Osteocyte (in vitro differentiated cells): ENCODE measurements at regions not wholly inside any gene's neighbourhood (a gene's known extent, or its start where the extent isn't known, plus 50 kb on each side); places are given as distances from the start of the nearest gene placed in this dataset.

Source experiments
- DNase-seq: peaks from one replicate; pipeline ENCODE4 v3.0.0; 2021; ENCODE audit warnings: mixed read lengths; ENCODE audit not compliant: unreplicated experiment; ENCODE audit errors: extremely low spot score
- H3K27ac Mint-ChIP-seq: one replicate; pipeline ENCODE4 v1.8.0; 2021; ENCODE audit warnings: mild to moderate bottlenecking, mixed read lengths; ENCODE audit not compliant: unreplicated experiment
- H3K27me3 Mint-ChIP-seq: one replicate; pipeline ENCODE4 v1.8.0; 2021; ENCODE audit warnings: mixed read lengths; ENCODE audit not compliant: unreplicated experiment
- H3K36me3 Mint-ChIP-seq: one replicate; pipeline ENCODE4 v1.8.0; 2021; ENCODE audit warnings: mixed read lengths; ENCODE audit not compliant: unreplicated experiment
- H3K4me1 Mint-ChIP-seq: one replicate; pipeline ENCODE4 v1.8.0; 2021; ENCODE audit warnings: mixed read lengths; ENCODE audit not compliant: unreplicated experiment
- H3K4me3 Mint-ChIP-seq: one replicate; pipeline ENCODE4 v1.8.0; 2021; ENCODE audit warnings: mild to moderate bottlenecking, moderate library complexity, mixed read lengths; ENCODE audit not compliant: unreplicated experiment
- H3K9me3 Mint-ChIP-seq: one replicate; pipeline ENCODE4 v1.8.0; 2021; ENCODE audit warnings: mixed read lengths; ENCODE audit not compliant: unreplicated experiment
- TF ChIP-seq, protein P1 (sequence below): fragments of 200-600 bp; sonication (generic); IDR thresholded peaks from 2 replicates; pipeline ENCODE4 v1.5.0; 2021; ENCODE audit warnings: antibody characterized with exemption, mild to moderate bottlenecking, moderate library complexity

DNA sequence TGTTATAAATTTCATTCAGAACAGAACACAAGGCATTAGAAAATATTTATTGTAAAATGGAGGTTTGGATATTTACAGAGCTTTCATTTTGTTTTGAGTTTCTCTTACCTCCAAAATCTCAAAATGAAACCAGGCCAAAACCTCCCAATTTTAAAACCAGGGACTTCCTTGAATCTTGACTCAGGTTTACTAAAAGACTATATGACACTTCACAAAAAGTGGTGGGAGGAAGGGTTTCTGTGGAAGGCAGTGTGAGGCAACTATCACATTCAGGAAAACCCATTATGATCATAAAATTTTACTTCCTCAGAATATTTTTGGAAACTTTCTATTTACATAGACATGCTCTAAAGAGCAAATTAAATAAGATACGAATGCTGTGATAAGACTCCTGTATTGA, 205.8 kb upstream of the EOMES start:
- H3K27me3 Mint-ChIP-seq: peaks cover 7% of the 10 kb centered on the region
- no peaks in the 10 kb centered on the region for H3K9me3 Mint-ChIP-seq
- DNase-seq: no peak
- no peaks in the 10 kb centered on the region for H3K4me1 Mint-ChIP-seq
- H3K36me3 Mint-ChIP-seq: no peaks in the 10 kb centered on the region
- H3K27ac Mint-ChIP-seq: no peak overlapping the region
- no peak overlapping the region for H3K4me3 Mint-ChIP-seq
- TF ChIP-seq, protein P1, sequence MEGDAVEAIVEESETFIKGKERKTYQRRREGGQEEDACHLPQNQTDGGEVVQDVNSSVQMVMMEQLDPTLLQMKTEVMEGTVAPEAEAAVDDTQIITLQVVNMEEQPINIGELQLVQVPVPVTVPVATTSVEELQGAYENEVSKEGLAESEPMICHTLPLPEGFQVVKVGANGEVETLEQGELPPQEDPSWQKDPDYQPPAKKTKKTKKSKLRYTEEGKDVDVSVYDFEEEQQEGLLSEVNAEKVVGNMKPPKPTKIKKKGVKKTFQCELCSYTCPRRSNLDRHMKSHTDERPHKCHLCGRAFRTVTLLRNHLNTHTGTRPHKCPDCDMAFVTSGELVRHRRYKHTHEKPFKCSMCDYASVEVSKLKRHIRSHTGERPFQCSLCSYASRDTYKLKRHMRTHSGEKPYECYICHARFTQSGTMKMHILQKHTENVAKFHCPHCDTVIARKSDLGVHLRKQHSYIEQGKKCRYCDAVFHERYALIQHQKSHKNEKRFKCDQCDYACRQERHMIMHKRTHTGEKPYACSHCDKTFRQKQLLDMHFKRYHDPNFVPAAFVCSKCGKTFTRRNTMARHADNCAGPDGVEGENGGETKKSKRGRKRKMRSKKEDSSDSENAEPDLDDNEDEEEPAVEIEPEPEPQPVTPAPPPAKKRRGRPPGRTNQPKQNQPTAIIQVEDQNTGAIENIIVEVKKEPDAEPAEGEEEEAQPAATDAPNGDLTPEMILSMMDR: no peak

DNA sequence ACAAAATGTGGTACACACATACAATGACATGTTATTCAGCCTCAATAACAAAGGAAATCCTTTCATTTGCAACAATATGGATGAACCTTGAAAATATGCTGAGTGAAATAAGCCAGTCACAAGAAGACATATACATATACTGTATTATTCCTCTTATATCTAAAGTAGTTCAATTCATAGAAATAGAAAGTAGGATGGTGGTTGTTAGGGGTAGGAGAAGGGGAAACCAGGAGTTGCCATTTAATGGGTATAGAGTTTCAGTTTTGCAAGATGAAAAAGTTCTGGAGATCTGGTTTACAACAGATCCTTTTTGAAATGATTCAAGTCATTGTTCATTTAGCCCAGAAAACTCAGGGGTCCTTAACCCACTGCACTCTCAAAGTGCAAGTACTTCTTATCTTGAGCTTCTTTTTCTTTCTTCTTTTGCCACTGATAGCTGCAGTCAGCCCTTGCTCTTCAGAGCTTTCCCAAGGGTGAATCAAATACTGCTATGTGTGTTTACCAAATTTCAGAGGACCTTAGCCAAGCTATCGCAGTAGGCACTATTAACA, 208.0 kb upstream of the EOMES start:
- Mint-ChIP-seq H3K4me1 (no peaks in the 10 kb centered on the region), H3K36me3 (no peaks in the 10 kb centered on the region), H3K9me3 (no peaks in the 10 kb centered on the region), H3K4me3 (no peak overlapping the region), H3K27ac (no peak overlapping the region), H3K27me3 (peaks cover 7% of the 10 kb centered on the region)
- DNase-seq: no peak
- TF ChIP-seq, protein P1: no peak

DNA sequence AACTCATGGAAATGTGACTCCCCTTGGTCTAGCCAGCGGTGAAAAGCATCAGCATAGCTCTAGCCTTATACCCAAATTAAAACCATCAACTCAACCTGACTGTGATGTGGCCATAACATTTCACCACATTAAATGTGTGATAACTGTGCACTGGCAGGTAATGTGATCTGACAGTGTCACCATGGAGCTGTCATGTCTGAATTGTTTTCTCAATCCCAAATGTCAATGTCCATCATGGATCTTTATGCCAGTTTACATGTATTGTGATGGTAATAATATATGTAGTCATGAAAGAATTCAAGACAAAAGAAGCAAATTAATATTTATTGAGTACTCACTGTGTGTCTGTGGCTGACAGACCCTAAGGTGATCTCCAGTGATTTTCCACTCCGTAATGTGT, 213.4 kb upstream of the EOMES start:
- no peak overlapping the region for H3K4me3 Mint-ChIP-seq
- peaks cover 6% of the 10 kb centered on the region for H3K27me3 Mint-ChIP-seq
- no peak overlapping the region for H3K27ac Mint-ChIP-seq
- TF ChIP-seq, protein P1: no peak
- H3K4me1 Mint-ChIP-seq: no peaks in the 10 kb centered on the region
- no peak for DNase-seq
- no peaks in the 10 kb centered on the region for H3K9me3 Mint-ChIP-seq
- H3K36me3 Mint-ChIP-seq: no peaks in the 10 kb centered on the region

DNA sequence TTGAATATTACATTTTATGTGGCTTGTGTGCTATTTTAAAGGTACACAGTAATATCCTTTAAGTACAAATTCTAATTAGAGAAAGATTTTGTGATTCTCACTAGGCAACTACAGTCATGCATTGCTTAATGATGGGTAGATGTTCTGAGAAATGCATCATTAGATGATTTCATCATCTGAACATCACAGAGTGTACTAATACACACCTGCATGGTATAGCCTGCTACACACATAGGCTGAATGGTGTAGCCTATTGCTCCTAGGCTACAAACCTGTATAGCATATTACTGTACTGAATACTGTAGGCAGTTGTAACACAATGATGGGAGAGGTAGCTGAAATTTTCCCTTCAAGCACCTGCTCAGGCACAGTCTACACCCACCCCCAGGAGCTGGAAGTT, 217.4 kb upstream of the EOMES start:
- TF ChIP-seq, protein P1: no peak
- Mint-ChIP-seq H3K27ac (no peak overlapping the region), H3K9me3 (no peaks in the 10 kb centered on the region), H3K27me3 (peaks cover 4% of the 10 kb centered on the region), H3K36me3 (no peaks in the 10 kb centered on the region), H3K4me1 (no peaks in the 10 kb centered on the region), H3K4me3 (no peak overlapping the region)
- DNase-seq: no peak

DNA sequence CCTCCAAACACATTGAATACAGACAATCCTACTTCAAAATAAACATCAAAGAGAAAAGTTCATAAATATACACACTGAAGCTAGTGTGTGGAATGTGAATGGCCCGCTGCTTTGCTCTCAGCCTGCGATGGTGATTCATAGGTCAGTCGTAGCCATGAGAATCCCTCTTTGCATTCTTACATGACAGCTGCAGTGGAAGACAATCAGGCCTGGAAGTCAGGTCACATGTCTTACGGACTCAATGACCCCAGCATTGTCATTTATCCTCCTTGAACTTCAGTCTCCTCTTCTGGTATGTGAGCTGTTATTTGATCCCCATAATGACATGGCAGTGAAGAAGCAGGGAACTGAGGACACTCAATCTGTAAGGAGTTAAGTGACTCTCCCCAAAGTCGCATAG, 217.8 kb upstream of the EOMES start:
- no peaks in the 10 kb centered on the region for H3K9me3 Mint-ChIP-seq
- TF ChIP-seq, protein P1: no peak

More for the DNA sequence above, 217.8 kb upstream of the EOMES start:
- Mint-ChIP-seq H3K4me1 (no peaks in the 10 kb centered on the region), H3K4me3 (no peak overlapping the region), H3K27ac (no peak overlapping the region), H3K27me3 (peaks cover 4% of the 10 kb centered on the region), H3K36me3 (no peaks in the 10 kb centered on the region)
- no peak for DNase-seq
